Spleen (tissue), 3 donors: ENCODE measurements at regions not wholly inside any gene's neighbourhood (a gene's known extent, or its start where the extent isn't known, plus 50 kb on each side); places are given as distances from the start of the nearest gene placed in this dataset.

Source experiments
- POLR2A ChIP-seq, 3 donors: fragments of 450-650 bp; IDR thresholded peaks; one replicate each; pipeline ENCODE4 v1.5.1; 2017; ENCODE audit warnings: antibody characterized with exemption in 3 of 3, mild to moderate bottlenecking in 1 of 3
- POLR2AphosphoS5 ChIP-seq, 3 donors: sonication (generic); formaldehyde crosslinking; IDR thresholded peaks; one replicate each; pipeline ENCODE4 v1.5.1; 2017; ENCODE audit warnings: antibody characterized with exemption in 3 of 3

- TF ChIP-seq POLR2AphosphoS5 (IDR thresholded peaks at IDR 0.05) (no peak), POLR2A (IDR thresholded peaks at IDR 0.05) (no peak)
These were observed 89.9 kb upstream of the CPNE8 start for GRCh38 chr12:38995249-38995648.
